ENCODE measurements at regions not wholly inside any gene's neighbourhood (a gene's known extent, or its start where the extent isn't known, plus 50 kb on each side); places are given as distances from the start of the nearest gene placed in this dataset.
"Not testable (repeated sequence)": the region's sequence is repeated elsewhere in the genome, so short reads cannot be mapped to it uniquely, and the experiment has no call there.

- peak; percentile 56 for DNase-seq
These were observed 51.0 kb upstream of the LIFR start for GRCh38 chr5:38607396-38607795.

GRCh38 chr5:38607930-38608564 is 51.6 kb upstream of the LIFR start:
- DNase-seq, result no peak

- no peak for DNase-seq
These were observed 52.4 kb upstream of the LIFR start for GRCh38 chr5:38608874-38609273.

GRCh38 chr5:38612851-38613250 is 56.4 kb upstream of the LIFR start:
- DNase-seq, result peak; percentile 51

GRCh38 chr5:38613490-38613889 is 57.0 kb upstream of the LIFR start:
- no peak for DNase-seq

GRCh38 chr5:38613992-38614836 is 57.8 kb upstream of the LIFR start:
- no peak for DNase-seq

GRCh38 chr5:38615042-38615441 is 58.6 kb upstream of the LIFR start:
- DNase-seq, result no peak

- peak; percentile 26 for DNase-seq
These were observed 59.6 kb upstream of the LIFR start for GRCh38 chr5:38615981-38616451.

- DNase-seq, result no peak
These were observed 61.7 kb upstream of the LIFR start for GRCh38 chr5:38618154-38618553.

- DNase-seq, result no peak
These were observed 64.9 kb upstream of the LIFR start for GRCh38 chr5:38621331-38621730.

- no peak for DNase-seq
These were observed 65.5 kb upstream of the LIFR start for GRCh38 chr5:38621840-38622437.

GRCh38 chr5:38622723-38623129 is 66.3 kb upstream of the LIFR start:
- DNase-seq, result no peak

- not testable (repeated sequence) for DNase-seq
These were observed 68.1 kb upstream of the LIFR start for GRCh38 chr5:38624541-38624940.

GRCh38 chr5:38631376-38631775 is 74.9 kb upstream of the LIFR start:
- DNase-seq, result not testable (repeated sequence)

GRCh38 chr5:38634568-38635369 is 78.3 kb upstream of the LIFR start:
- DNase-seq, result no peak

- DNase-seq, result no peak
These were observed 80.2 kb upstream of the LIFR start for GRCh38 chr5:38636626-38637025.

GRCh38 chr5:38638656-38639055 is 82.2 kb upstream of the LIFR start:
- DNase-seq, result no peak

GRCh38 chr5:38639377-38640358 is 83.2 kb upstream of the LIFR start:
- DNase-seq, result peak; percentile 44

- DNase-seq, result peak; percentile 35
These were observed 84.6 kb upstream of the LIFR start for GRCh38 chr5:38641003-38641402.

- DNase-seq, result no peak
These were observed 85.9 kb upstream of the LIFR start for GRCh38 chr5:38642189-38642911.

GRCh38 chr5:38643616-38644015 is 87.2 kb upstream of the LIFR start:
- DNase-seq, result no peak
